22Rv1 (cell line): ENCODE measurements at regions not wholly inside any gene's neighbourhood (a gene's known extent, or its start where the extent isn't known, plus 50 kb on each side); places are given as distances from the start of the nearest gene placed in this dataset.

Source experiments
- ZFX ChIP-seq: fragments of 450-650 bp; IDR thresholded peaks from 2 replicates; pipeline ENCODE4 v1.6.1; 2017; ENCODE audit warnings: antibody characterized with exemption, borderline replicate concordance
- TF ChIP-seq, protein P1 (sequence below): fragments of 450-650 bp; IDR thresholded peaks from 2 replicates; pipeline ENCODE4 v1.5.1; 2017; ENCODE audit warnings: mild to moderate bottlenecking

DNA sequence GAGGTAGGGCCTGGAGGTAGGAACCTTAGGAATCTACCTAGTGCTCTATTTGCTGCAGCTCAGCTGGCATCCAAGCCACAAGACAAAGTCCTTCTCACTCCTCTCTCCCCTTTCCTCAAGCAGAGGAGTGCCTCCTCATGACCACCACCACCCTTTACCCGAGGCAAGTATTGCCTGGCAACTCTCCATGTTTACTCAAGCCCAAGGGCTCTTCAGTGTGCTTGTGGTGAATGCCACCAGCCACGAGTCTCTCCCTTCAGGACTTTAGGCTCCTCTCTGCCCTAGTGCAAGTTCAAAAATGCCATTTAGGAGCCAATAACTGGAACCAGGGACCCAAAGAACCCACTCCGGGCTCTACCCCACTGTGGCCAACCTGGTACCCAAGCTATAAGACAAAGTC lies 514.5 kb upstream of the RGMB start:
- TF ChIP-seq, protein P1, sequence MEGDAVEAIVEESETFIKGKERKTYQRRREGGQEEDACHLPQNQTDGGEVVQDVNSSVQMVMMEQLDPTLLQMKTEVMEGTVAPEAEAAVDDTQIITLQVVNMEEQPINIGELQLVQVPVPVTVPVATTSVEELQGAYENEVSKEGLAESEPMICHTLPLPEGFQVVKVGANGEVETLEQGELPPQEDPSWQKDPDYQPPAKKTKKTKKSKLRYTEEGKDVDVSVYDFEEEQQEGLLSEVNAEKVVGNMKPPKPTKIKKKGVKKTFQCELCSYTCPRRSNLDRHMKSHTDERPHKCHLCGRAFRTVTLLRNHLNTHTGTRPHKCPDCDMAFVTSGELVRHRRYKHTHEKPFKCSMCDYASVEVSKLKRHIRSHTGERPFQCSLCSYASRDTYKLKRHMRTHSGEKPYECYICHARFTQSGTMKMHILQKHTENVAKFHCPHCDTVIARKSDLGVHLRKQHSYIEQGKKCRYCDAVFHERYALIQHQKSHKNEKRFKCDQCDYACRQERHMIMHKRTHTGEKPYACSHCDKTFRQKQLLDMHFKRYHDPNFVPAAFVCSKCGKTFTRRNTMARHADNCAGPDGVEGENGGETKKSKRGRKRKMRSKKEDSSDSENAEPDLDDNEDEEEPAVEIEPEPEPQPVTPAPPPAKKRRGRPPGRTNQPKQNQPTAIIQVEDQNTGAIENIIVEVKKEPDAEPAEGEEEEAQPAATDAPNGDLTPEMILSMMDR = no peak
- no peak for TF ChIP-seq ZFX
